A673 (cell line): ENCODE measurements at regions not wholly inside any gene's neighbourhood (a gene's known extent, or its start where the extent isn't known, plus 50 kb on each side); places are given as distances from the start of the nearest gene placed in this dataset.
"Not testable (repeated sequence)": the region's sequence is repeated elsewhere in the genome, so short reads cannot be mapped to it uniquely, and the experiment has no call there.

ENCODE experiments used
- BruUV-seq: library from RNA; stranded (reverse); fragments of 400-500 nt; replicated peaks from 2 replicates; lab custom pipeline; 2021; lab: Mats Ljungman, UMichigan
- CTCF ChIA-PET: fragments of 300-600 bp; sonication (Branson Sonifier 250); formaldehyde crosslinking; loops from one replicate; lab custom pipeline; 2022; ENCODE audit warnings: antibody characterized with exemption; lab: Charles Lee
- POLR2A ChIA-PET: fragments of 300-600 bp; sonication (Branson Sonifier 250); formaldehyde crosslinking; loops from one replicate; lab custom pipeline; 2022; ENCODE audit warnings: antibody characterized with exemption; ENCODE audit not compliant: low non-redundant PET; lab: Charles Lee
- DNase-seq: peaks from one replicate; pipeline ENCODE4 v3.0.0-alpha.2; 2015; ENCODE audit warnings: low spot score
- H3K27ac ChIP-seq: fragments of 200-600 bp; sonication (generic); 2 replicates; pipeline ENCODE4 v1.5.1; 2016; ENCODE audit warnings: mixed run types, low read depth, mild to moderate bottlenecking, mixed read lengths, antibody characterized with exemption, low read length; ENCODE audit not compliant: poor library complexity, severe bottlenecking
- H3K27me3 ChIP-seq: fragments of 200-600 bp; sonication (generic); replicated peaks from 2 replicates; pipeline ENCODE4 v1.6.1; 2017; ENCODE audit warnings: mixed run types, low read depth, mild to moderate bottlenecking, mixed read lengths, antibody characterized with exemption, low read length; ENCODE audit not compliant: insufficient read depth, poor library complexity
- H3K36me3 ChIP-seq: fragments of 200-600 bp; sonication (generic); 2 replicates; pipeline ENCODE4 v1.6.1; 2016; ENCODE audit warnings: mixed run types, mild to moderate bottlenecking, mixed read lengths, antibody characterized with exemption, low read length; ENCODE audit not compliant: insufficient read depth, poor library complexity, severe bottlenecking
- H3K4me1 ChIP-seq: fragments of 200-600 bp; sonication (generic); 2 replicates; pipeline ENCODE4 v1.6.1; 2017; ENCODE audit warnings: mixed run types, mild to moderate bottlenecking, mixed read lengths, antibody characterized with exemption, low read length; ENCODE audit not compliant: insufficient read depth, poor library complexity, severe bottlenecking
- H3K4me3 ChIP-seq: fragments of 200-600 bp; sonication (generic); 2 replicates; pipeline ENCODE4 v1.5.1; 2016; ENCODE audit warnings: low read depth, mixed run types, mild to moderate bottlenecking, mixed read lengths, low read length; ENCODE audit not compliant: poor library complexity, severe bottlenecking
- H3K9me3 ChIP-seq: fragments of 200-600 bp; sonication (generic); 2 replicates; pipeline ENCODE4 v1.6.1; 2016; ENCODE audit warnings: mixed run types, low read depth, mild to moderate bottlenecking, mixed read lengths, antibody characterized with exemption, low read length; ENCODE audit not compliant: poor library complexity, severe bottlenecking
- intact Hi-C: fragments of 100-400 bp; cut with micrococcal nuclease; formaldehyde crosslinking; loops from one replicate; pipeline ENCODE4 v1.10.0; 2022; ENCODE audit not compliant: unreplicated experiment

DNA sequence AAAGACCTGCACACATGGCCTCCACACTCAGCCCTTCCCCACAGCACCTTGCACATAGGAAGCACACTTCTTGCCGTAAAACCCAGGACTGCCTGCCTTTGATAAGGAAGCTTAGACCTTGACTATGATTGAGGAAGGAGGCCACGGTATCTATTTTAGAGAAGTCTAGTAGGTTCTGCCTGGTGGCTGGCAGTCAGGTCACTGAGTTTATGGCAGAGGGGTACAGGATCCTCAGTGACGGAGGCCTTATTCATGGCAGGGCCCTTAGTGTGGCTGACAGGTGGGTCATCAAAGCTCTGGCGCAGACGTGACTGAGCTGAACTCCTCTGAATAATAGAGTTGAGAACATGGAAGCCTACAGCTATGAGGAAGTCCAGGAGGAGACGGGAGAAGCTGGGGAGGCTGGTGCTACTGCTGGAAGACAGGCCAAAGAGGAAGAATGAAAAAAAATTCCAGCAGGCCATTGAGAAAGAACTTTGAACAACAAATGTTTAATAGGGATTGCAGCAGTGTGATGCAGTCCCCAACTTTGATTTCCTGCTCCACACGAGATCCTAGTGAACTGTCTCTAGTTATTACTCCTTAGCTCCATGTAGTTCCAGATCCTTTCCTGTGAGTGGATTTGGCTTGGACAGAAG is 142.8 kb downstream of the BCL2L11 start:
- DNase-seq, H3K27ac ChIP-seq, H3K4me1 ChIP-seq, H3K9me3 ChIP-seq, H3K27me3 ChIP-seq, CTCF ChIA-PET, BruUV-seq, intact Hi-C loops, H3K36me3 ChIP-seq, POLR2A ChIA-PET, H3K4me3 ChIP-seq: not testable (repeated sequence)

DNA sequence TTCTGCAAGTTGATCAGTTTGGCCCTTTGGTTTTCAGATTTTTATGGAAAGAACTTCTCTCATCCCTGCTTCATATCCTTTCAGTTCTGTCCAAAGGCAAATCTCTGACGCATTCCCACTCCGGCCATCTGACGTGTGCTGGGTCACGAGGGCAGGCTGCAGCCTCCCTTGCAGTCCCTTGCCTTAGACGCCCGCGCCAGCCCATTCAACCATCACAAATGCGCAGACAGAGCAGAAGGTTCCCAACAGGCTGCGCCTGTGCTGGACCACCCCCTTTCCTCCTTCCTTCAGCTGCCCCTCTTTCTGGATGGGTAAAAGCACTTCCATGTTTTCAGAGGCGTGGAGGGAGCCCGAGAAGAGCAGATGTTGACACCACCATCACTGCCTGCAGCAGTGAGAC is 144.2 kb downstream of the BCL2L11 start:
- CTCF ChIA-PET, intact Hi-C loops, BruUV-seq, POLR2A ChIA-PET, H3K4me3 ChIP-seq, H3K27me3 ChIP-seq, H3K36me3 ChIP-seq, H3K27ac ChIP-seq, DNase-seq, H3K9me3 ChIP-seq, H3K4me1 ChIP-seq: not testable (repeated sequence)

DNA sequence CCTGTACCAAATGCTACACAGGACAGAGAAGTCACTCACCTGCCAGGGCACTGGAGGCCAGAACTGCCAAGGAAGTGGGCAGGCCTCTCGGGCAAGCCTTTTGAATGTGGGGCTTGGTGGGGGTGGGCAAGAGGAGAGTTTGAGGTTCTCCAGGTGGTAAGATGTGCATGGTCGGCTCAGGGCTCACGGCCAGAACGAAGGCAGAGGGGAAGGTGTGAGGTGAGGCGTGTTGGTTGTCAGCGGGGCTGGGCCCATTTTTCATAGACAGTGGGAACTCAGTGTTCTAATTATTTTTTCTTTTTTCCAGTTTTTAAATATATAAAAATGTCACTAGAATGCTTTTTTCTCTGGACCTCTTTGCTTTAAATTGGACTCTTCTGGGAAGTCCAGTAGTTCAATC is 145.8 kb downstream of the BCL2L11 start:
- H3K27ac ChIP-seq, H3K4me1 ChIP-seq, CTCF ChIA-PET, BruUV-seq, POLR2A ChIA-PET, DNase-seq, H3K36me3 ChIP-seq, H3K27me3 ChIP-seq, intact Hi-C loops, H3K9me3 ChIP-seq, H3K4me3 ChIP-seq: not testable (repeated sequence)

DNA sequence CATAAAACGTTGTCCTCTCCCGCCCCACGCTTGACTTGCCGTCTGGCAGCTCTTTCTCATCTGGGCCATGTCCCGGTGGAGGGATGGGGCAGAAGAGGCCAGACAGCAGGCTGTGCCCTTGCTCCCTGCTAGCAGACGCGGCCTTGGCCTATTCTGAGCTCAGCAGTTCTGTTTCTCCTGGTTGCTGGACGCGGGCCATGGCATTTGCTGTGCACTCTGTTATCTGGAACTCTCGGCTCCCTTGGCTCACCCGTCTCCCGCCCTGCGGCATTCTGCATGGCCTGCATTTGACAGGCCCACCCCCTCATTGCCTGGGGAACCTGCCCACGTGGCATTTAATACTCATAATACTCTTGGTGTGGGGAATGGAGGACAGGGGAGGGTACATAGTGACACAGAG is 146.3 kb downstream of the BCL2L11 start:
- intact Hi-C loops: not testable (repeated sequence)

DNA sequence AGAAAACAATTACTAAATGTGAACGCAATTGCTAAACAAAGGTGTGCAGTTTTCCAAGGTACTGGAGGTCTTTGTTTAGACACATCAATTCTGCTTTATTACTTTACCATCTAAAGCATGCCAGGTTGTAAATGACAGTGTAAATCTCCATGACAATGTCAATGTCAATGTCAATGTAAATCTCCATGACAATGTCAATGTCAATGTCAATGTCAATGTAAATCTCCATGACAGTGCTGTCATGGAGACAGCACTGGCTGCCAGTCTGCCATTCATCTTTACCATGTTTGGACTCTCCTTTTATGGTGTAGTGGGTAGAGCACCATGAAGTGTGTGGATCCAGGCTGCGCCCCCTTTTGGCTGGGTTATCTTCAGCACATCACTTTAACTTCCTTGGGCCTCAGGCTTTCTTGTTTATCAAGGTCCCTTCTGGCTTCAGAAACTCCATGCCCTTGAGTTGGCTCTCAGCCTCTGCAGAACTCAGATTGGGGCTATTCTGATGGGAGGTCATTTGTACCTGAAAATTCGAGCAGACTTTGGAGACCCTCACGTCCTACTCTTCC is 149.1 kb downstream of the BCL2L11 start:
- intact Hi-C loops, H3K9me3 ChIP-seq, CTCF ChIA-PET, H3K4me1 ChIP-seq, H3K4me3 ChIP-seq, POLR2A ChIA-PET, H3K36me3 ChIP-seq, DNase-seq, H3K27me3 ChIP-seq, H3K27ac ChIP-seq, BruUV-seq: not testable (repeated sequence)

More for the DNA sequence above, 146.3 kb downstream of the BCL2L11 start:
- H3K4me3 ChIP-seq, CTCF ChIA-PET, H3K27ac ChIP-seq, H3K27me3 ChIP-seq, BruUV-seq, H3K4me1 ChIP-seq, H3K36me3 ChIP-seq, POLR2A ChIA-PET, H3K9me3 ChIP-seq, DNase-seq: not testable (repeated sequence)

DNA sequence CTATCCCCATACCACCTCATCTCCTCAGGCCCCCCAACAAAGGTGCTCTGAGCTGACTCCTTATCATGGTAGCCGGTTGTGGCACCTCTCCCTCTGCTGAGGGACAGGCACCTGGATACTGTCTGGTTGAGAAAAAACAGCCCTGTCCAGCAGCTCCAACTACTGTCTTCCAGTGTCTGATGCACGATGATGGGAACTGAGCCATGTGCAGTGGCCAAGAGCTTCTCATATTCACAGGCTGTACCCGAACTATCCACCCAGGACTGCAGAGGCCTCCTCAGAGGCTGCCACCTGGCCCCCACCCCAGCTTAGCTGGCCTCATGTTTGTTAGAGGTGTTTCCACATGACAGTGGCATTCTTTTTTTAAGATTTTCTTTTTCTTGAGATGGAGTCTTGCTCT is 149.9 kb downstream of the BCL2L11 start:
- POLR2A ChIA-PET, H3K36me3 ChIP-seq, CTCF ChIA-PET, H3K27me3 ChIP-seq, BruUV-seq, H3K9me3 ChIP-seq, intact Hi-C loops, H3K4me1 ChIP-seq, H3K27ac ChIP-seq, H3K4me3 ChIP-seq, DNase-seq: not testable (repeated sequence)

DNA sequence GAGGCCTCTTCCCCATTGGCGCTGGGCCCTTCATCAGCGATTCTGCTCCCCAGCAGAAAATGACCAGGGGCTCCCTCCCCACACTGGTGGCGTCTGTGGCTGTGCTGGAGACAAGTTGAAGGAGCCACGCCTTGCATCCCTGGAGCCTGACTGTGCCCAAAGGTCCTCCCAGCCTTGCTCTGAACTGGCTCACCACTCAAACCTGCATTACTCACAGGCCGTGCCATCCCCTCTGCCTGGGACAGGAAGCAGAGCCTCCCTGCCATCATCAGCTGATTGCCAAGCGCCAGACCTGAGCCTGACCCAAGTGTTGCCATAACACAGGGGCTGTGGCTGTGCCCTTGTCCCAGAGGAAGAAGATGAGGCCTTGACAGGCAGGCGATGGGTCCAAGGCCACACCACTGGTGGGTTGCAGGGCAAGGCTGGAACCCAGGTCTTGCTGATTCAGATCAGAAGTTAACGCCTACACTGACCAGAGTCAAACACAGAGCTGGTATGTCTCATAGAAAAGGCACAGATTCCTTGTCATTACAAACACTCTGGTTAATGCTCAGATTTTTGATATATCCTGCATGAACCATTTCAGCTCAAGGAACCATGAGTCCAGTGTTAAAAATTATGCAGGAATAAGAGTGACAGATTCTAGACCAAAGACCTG is 151.1 kb downstream of the BCL2L11 start:
- H3K9me3 ChIP-seq, H3K27me3 ChIP-seq, H3K4me3 ChIP-seq, H3K27ac ChIP-seq, intact Hi-C loops, H3K36me3 ChIP-seq, BruUV-seq, H3K4me1 ChIP-seq, CTCF ChIA-PET, POLR2A ChIA-PET, DNase-seq: not testable (repeated sequence)
